Inferior parietal cortex (tissue), 1 donor: ENCODE measurements at regions not wholly inside any gene's neighbourhood (a gene's known extent, or its start where the extent isn't known, plus 50 kb on each side); places are given as distances from the start of the nearest gene placed in this dataset.

Source experiments
- DNase-seq: peaks from one replicate; pipeline ENCODE4 v3.0.0-alpha.2; 2016; ENCODE audit errors: extremely low spot score

DNA sequence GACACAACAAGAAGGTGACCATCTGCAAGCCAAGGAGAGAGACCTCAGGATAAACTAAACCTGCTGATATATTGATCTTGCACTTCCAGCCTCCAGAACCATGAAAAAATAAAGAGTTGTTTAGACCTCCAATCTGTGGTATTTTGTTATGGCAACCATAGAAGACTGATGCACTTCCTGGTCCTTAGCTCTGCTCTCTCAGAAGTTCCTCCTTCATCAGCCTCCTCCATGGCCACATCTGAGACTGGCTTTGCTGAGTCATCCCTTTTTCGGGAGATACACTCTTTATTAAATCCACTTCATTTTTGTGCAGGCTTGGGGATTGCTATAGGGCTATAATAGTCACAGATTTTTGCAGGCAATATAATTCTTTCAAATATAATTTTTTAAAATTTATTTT lies 89.6 kb upstream of the ATF7IP start:
- DNase-seq, result no peak

DNA sequence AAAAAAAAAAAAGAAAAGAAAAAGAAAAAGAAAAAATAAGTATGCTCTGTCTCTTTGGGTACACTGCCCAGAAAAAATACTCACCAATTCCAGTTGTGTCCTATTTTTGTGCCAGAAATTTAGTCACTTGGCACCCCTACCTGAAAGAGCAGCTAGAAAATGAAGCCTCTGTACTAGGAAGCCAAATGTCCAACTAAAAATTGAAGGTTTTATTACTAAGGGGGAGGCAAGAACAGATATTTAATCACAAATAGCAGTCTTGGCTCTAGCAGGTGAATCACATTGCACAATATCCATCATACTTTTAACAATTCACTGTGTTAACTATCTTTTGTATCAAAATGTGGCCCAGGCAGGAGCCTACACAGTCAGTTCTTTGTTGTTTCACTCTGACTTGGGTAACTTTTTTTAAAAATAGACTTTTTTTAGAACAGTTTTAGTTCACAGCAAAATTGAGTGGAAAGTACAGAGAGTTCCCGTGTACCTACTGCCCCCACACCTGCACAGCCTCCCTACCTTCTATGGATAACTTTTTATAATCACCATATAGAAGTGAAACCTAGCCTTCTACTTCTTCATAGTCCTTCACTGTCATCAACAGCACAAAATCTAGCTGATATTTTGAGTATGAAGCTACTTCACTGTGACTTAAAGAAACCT lies 87.1 kb upstream of the ATF7IP start:
- no peak for DNase-seq

GRCh38 chr12:14279845-14280244 lies 85.6 kb upstream of the ATF7IP start:
- DNase-seq, result no peak

DNA sequence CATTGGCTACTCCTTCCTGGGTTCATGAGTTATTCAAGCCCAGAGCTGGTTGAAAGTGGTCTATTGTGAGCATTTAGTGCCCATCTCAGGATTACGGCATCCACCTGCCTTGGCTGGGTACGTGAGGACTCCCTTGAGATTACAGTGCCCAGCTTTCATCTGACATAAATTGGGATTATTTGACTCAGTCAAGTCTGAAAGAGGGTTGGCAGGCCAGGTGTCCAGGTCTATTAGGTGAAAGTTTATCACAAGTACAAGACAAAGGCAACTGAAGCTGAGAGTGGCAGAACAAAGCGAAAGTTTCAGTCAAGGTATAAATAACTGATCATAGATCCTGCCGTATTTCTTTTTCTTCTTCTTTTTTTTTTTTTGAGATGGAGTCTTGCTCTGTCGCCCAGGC lies 84.6 kb upstream of the ATF7IP start:
- DNase-seq, result no peak

DNA sequence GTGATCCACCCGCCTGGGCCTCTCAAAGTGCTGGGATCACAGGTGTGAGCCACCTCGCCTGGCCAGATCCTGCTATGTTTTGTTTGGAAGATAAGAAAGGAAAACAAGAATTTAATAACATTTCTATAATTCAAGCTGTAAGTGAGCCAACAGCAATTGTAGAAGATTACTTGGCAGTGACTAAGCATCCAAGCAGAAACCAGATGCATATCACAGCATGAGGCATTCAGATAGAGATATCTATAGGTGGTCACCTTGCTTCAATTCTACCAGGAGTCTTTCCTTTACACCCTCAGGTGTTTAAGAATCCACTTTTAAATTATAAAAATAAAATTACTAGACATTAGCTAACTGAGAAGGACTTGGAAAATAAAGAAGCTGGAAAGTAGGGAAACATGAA lies 83.9 kb upstream of the ATF7IP start:
- DNase-seq, result no peak

GRCh38 chr12:14283489-14284144 lies 81.9 kb upstream of the ATF7IP start:
- DNase-seq, result no peak

DNA sequence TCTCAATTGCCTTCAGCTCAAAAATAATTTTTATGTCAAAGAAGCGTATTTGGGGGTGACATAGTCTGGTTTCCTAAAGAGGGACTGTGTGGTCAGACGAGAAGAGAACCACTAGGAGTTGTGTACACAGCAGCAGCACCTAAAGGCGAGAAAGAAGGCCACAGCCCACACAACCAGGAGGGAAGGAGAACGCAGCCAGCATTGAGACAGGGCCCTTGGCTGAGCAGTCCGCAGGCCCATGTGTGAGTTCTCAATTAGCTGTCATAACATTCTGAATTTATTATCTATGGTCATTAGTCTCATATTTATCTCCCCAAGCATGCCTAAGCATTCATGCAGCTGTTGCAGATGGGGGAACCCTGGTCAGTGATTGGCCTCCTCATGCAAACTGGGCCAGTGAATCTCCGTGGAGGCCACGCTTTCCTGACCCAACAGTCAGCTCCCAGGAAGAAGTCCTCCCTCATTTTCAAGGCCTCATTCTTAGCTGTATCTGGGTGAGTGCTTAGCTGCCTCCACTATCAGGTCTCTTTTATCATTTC lies 81.2 kb upstream of the ATF7IP start:
- no peak for DNase-seq

DNA sequence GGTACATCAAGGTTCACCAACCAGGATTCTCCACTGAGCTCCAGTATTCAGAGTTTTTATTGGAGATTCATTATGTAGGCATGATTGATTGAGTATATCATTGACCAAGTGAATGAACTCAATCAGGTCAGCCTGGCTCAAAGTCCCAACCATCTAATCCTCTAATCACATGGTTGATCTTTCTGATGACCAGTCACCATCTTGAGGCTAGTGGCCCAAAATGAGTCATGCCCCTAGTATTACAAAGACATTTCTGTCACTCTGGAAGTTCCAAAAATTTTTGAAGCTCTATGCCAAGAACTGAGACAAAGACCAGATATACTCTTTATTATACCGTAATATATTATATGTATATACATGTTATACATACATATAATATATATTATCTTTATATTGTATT lies 75.9 kb upstream of the ATF7IP start:
- DNase-seq, result no peak

DNA sequence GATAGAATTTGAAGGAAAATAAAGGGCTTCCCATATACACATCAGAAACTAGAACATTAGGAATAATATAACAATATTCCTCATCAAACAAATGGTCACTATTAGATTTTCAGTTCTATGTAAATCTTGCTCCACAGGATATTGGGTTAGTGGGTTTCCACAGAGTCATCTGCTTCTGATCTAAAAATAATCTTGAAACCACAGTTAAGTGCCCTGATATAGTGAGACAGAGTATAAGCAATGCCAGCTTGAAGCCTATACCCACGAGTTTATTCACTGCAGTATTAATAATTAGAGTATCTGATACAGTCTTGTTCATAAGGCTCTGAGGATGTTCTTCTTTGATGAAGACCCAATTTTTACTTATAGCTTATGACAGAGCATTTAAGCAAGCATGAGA lies 74.5 kb upstream of the ATF7IP start:
- no peak for DNase-seq

DNA sequence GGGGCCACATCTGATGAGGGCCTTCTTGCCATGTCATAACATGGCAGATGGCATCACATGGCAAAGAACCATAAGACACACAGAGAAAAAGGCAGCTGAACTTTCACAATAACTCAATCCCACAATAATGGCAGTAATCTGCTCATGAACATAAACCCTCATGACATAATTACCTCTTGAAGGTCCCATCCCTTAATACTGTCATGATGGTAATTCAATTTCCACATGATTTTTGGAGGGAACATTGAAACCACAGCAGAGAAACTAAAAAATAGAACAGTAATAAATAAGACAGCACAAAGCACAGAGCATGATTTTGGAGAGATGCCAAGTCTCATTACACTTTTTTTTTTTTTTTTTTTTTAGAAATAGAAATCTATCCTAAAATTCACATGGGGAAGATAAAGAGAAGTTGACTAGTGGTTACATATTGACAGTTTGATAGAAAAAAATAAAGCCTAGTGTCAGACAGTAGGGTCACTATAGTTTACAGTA lies 61.8 kb upstream of the ATF7IP start:
- no peak for DNase-seq

- no peak for DNase-seq
Measured at GRCh38 chr12:14307004-14307403, 58.5 kb upstream of the ATF7IP start.

GRCh38 chr12:14308516-14308915 lies 57.0 kb upstream of the ATF7IP start:
- DNase-seq, result no peak

GRCh38 chr12:14310866-14311265 lies 54.6 kb upstream of the ATF7IP start:
- no peak for DNase-seq

GRCh38 chr12:14313379-14314138 lies 51.9 kb upstream of the ATF7IP start:
- no peak for DNase-seq

DNA sequence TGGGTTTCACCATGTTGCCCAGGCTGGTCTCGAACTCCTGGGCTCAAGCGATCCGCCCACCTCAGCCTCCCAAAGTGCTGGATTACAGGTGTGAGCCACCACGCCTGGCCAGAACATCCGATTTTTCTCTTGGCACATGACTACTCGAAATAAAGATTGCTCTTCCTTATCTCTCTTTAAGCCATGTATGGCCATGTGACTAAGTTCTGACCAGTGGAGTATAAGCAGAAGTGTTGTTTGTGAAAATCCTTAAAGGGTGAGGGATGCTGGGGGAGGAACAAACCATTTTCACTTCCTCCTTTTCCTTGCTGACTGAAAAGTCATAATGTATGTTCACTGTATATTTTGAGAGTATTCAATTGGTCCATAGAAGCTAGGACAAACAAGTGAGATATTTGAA lies 50.7 kb upstream of the ATF7IP start:
- no peak for DNase-seq

GRCh38 chr12:14315501-14315900 lies 50.0 kb upstream of the ATF7IP start:
- no peak for DNase-seq
